ENCODE measurements at regions not wholly inside any gene's neighbourhood (a gene's known extent, or its start where the extent isn't known, plus 50 kb on each side); places are given as distances from the start of the nearest gene placed in this dataset.

- no peak for TF ChIP-seq CTCF (conservative IDR thresholded peaks at IDR 0.05; ENCODE audit: low read depth, low read length)
- Histone ChIP-seq H3K4me1 (ENCODE audit: low read depth, poor library complexity, severe bottlenecking) (no peaks in the 10 kb centered on the region), H3K79me2 (ENCODE audit: insufficient read depth, low read depth) (no peaks in the 10 kb centered on the region), H3K4me2 (no peak overlapping the region), H3K4me3 (IDR thresholded peaks at IDR 0.05; ENCODE audit: insufficient read depth, low read depth, low read length) (no peak overlapping the region), H3K9ac (no peak overlapping the region), H3K36me3 (ENCODE audit: insufficient read depth) (no peaks in the 10 kb centered on the region), H3K27ac (no peak overlapping the region), H3K27me3 (ENCODE audit: insufficient read depth, low read depth) (no peaks in the 10 kb centered on the region), H2AFZ (ENCODE audit: low read depth) (no peak overlapping the region), H4K20me1 (ENCODE audit: insufficient read depth) (no peaks in the 10 kb centered on the region)
These were observed 73.7 kb downstream of the BBS10 start for GRCh38 chr12:76274420-76275083.

- TF ChIP-seq CTCF (conservative IDR thresholded peaks at IDR 0.05; ENCODE audit: low read depth, low read length): no peak
- Histone ChIP-seq H3K27ac (no peak overlapping the region), H3K4me1 (ENCODE audit: low read depth, poor library complexity, severe bottlenecking) (no peaks in the 10 kb centered on the region), H3K4me2 (no peak overlapping the region), H2AFZ (ENCODE audit: low read depth) (no peak overlapping the region), H3K36me3 (ENCODE audit: insufficient read depth) (no peaks in the 10 kb centered on the region), H3K27me3 (ENCODE audit: insufficient read depth, low read depth) (no peaks in the 10 kb centered on the region), H3K79me2 (ENCODE audit: insufficient read depth, low read depth) (no peaks in the 10 kb centered on the region), H4K20me1 (ENCODE audit: insufficient read depth) (no peaks in the 10 kb centered on the region), H3K4me3 (IDR thresholded peaks at IDR 0.05; ENCODE audit: insufficient read depth, low read depth, low read length) (no peak overlapping the region), H3K9ac (no peak overlapping the region)
These were observed 75.9 kb downstream of the BBS10 start for GRCh38 chr12:76272287-76272686.

- Histone ChIP-seq H3K36me3 (ENCODE audit: insufficient read depth) (no peaks in the 10 kb centered on the region), H3K79me2 (ENCODE audit: insufficient read depth, low read depth) (no peaks in the 10 kb centered on the region), H2AFZ (ENCODE audit: low read depth) (no peak overlapping the region), H3K27ac (no peak overlapping the region), H3K9ac (no peak overlapping the region), H3K4me1 (ENCODE audit: low read depth, poor library complexity, severe bottlenecking) (no peaks in the 10 kb centered on the region), H4K20me1 (ENCODE audit: insufficient read depth) (no peaks in the 10 kb centered on the region), H3K4me2 (no peak overlapping the region), H3K27me3 (ENCODE audit: insufficient read depth, low read depth) (no peaks in the 10 kb centered on the region), H3K4me3 (IDR thresholded peaks at IDR 0.05; ENCODE audit: insufficient read depth, low read depth, low read length) (no peak overlapping the region)
- no peak for TF ChIP-seq CTCF (conservative IDR thresholded peaks at IDR 0.05; ENCODE audit: low read depth, low read length)
These were observed 77.4 kb downstream of the BBS10 start for GRCh38 chr12:76270657-76271358.

GRCh38 chr12:76268267-76268666 is 79.9 kb downstream of the BBS10 start:
- H3K79me2 ChIP-seq (ENCODE audit: insufficient read depth, low read depth): no peaks in the 10 kb centered on the region
- H2AFZ ChIP-seq (ENCODE audit: low read depth): no peak overlapping the region
- no peak overlapping the region for H3K27ac ChIP-seq
- H3K4me3 ChIP-seq (IDR thresholded peaks at IDR 0.05; ENCODE audit: insufficient read depth, low read depth, low read length): no peak overlapping the region
- H3K4me2 ChIP-seq: no peak overlapping the region
- no peak for TF ChIP-seq CTCF (conservative IDR thresholded peaks at IDR 0.05; ENCODE audit: low read depth, low read length)
- H3K9ac ChIP-seq: no peak overlapping the region
- no peaks in the 10 kb centered on the region for H3K27me3 ChIP-seq (ENCODE audit: insufficient read depth, low read depth)
- H3K4me1 ChIP-seq (ENCODE audit: low read depth, poor library complexity, severe bottlenecking): no peaks in the 10 kb centered on the region
- H4K20me1 ChIP-seq (ENCODE audit: insufficient read depth): no peaks in the 10 kb centered on the region
- no peaks in the 10 kb centered on the region for H3K36me3 ChIP-seq (ENCODE audit: insufficient read depth)
